Neural cell (in vitro differentiated cells): ENCODE measurements at regions not wholly inside any gene's neighbourhood (a gene's known extent, or its start where the extent isn't known, plus 50 kb on each side); places are given as distances from the start of the nearest gene placed in this dataset.

ENCODE experiments used
- H2AFZ ChIP-seq: fragments of 200-600, 300-800 bp; sonication (generic), shearing (Covaris generic); 2 replicates; pipeline ENCODE4 v1.6.0; 2014; ENCODE audit warnings: low read depth, mild to moderate bottlenecking, antibody characterized with exemption, low read length, moderate library complexity
- H3F3A ChIP-seq: fragments of 200-600 bp; shearing (Covaris generic); 2 replicates; pipeline ENCODE4 v1.6.1; 2016; ENCODE audit warnings: mild to moderate bottlenecking, moderate library complexity, mixed read lengths, antibody characterized with exemption, low read length; ENCODE audit not compliant: insufficient read depth, poor library complexity, severe bottlenecking
- H3K27ac ChIP-seq: fragments of 200-600, 300-800 bp; sonication (generic), shearing (Covaris generic); 2 replicates; pipeline ENCODE4 v1.5.1; 2014; ENCODE audit warnings: mild to moderate bottlenecking, low read length, moderate library complexity
- H3K27me3 ChIP-seq: fragments of 300-800, 200-600 bp; sonication (generic), shearing (Covaris generic); 2 replicates; pipeline ENCODE4 v1.6.0; 2014; ENCODE audit warnings: mild to moderate bottlenecking, low read depth, low read length, moderate library complexity; ENCODE audit not compliant: insufficient read depth
- H3K36me3 ChIP-seq: fragments of 300-800, 200-600 bp; sonication (generic), shearing (Covaris generic); 2 replicates; pipeline ENCODE4 v1.5.1; 2014; ENCODE audit warnings: mild to moderate bottlenecking, antibody characterized with exemption, low read length, moderate library complexity; ENCODE audit not compliant: insufficient read depth
- H3K4me2 ChIP-seq: fragments of 300-800, 200-600 bp; sonication (generic), shearing (Covaris generic); 2 replicates; pipeline ENCODE4 v1.6.0; 2014; ENCODE audit warnings: mild to moderate bottlenecking, low read length
- H3K4me3 ChIP-seq: fragments of 300-800, 200-600 bp; sonication (generic), shearing (Covaris generic); 2 replicates; pipeline ENCODE4 v1.5.1; 2014; ENCODE audit warnings: mild to moderate bottlenecking, low read length, moderate library complexity
- H3K79me2 ChIP-seq: fragments of 200-600 bp; shearing (Covaris generic); replicated peaks from 2 replicates; pipeline ENCODE4 v1.6.0; 2014; ENCODE audit warnings: mild to moderate bottlenecking, low read length, moderate library complexity; ENCODE audit not compliant: insufficient read depth
- H3K9ac ChIP-seq: fragments of 300-800, 200-600 bp; sonication (generic), shearing (Covaris generic); 2 replicates; pipeline ENCODE4 v1.6.1; 2016; ENCODE audit warnings: mild to moderate bottlenecking, low read length, mixed read lengths
- H3K9me2 ChIP-seq: fragments of 200-600 bp; shearing (Covaris generic); 2 replicates; pipeline ENCODE4 v1.6.1; 2016; ENCODE audit warnings: mild to moderate bottlenecking, low read length, mixed read lengths; ENCODE audit not compliant: insufficient read depth
- H3K9me3 ChIP-seq: fragments of 200-600, 300-800 bp; sonication (generic), shearing (Covaris generic); 2 replicates; pipeline ENCODE4 v1.6.1; 2016; ENCODE audit warnings: mild to moderate bottlenecking, mixed run types, low read length, moderate library complexity, mixed read lengths
- H4K20me1 ChIP-seq: fragments of 200-600 bp; shearing (Covaris generic); 2 replicates; pipeline ENCODE4 v1.6.1; 2016; ENCODE audit warnings: mild to moderate bottlenecking, mixed run types; ENCODE audit not compliant: insufficient read depth
- EP300 ChIP-seq: fragments of 450-650 bp; conservative IDR thresholded peaks from 2 replicates; pipeline ENCODE4 v1.6.1; 2014; ENCODE audit warnings: antibody characterized with exemption, mild to moderate bottlenecking, moderate library complexity; ENCODE audit not compliant: poor library complexity, severe bottlenecking
- EZH2 ChIP-seq: fragments of 200-600, 300-800 bp; shearing (Covaris generic), sonication (generic); IDR thresholded peaks from 2 replicates; pipeline ENCODE4 v1.6.1; 2014; ENCODE audit warnings: antibody characterized with exemption, low read length, borderline replicate concordance, mild to moderate bottlenecking; ENCODE audit not compliant: insufficient read depth, poor library complexity, severe bottlenecking
- MXI1 ChIP-seq: fragments of 450-650 bp; conservative IDR thresholded peaks from 2 replicates; pipeline ENCODE4 v1.6.1; 2014; ENCODE audit warnings: antibody characterized with exemption, mild to moderate bottlenecking; ENCODE audit not compliant: poor library complexity, severe bottlenecking
- POLR2AphosphoS5 ChIP-seq: IDR thresholded peaks from 2 replicates; pipeline ENCODE4 v1.6.1; 2012
- RAD21 ChIP-seq: fragments of 450-650 bp; conservative IDR thresholded peaks from 2 replicates; pipeline ENCODE4 v1.6.1; 2014; ENCODE audit warnings: antibody characterized with exemption, mild to moderate bottlenecking, moderate library complexity
- SMC3 ChIP-seq: fragments of 450-650 bp; conservative IDR thresholded peaks from 2 replicates; pipeline ENCODE4 v1.6.1; 2014; ENCODE audit warnings: antibody characterized with exemption, mild to moderate bottlenecking, moderate library complexity; ENCODE audit not compliant: poor library complexity
- TAF1 ChIP-seq: IDR thresholded peaks from 2 replicates; pipeline ENCODE4 v1.6.1; 2012; ENCODE audit warnings: low read depth
- TF ChIP-seq, protein P1 (sequence below): fragments of 450-650 bp; IDR thresholded peaks from 2 replicates; pipeline ENCODE4 v1.5.1; 2014; ENCODE audit warnings: antibody characterized with exemption, mild to moderate bottlenecking, moderate library complexity; ENCODE audit not compliant: poor library complexity, severe bottlenecking
- TF ChIP-seq, protein P2 (sequence below): IDR thresholded peaks from 2 replicates; pipeline ENCODE4 v1.6.1; 2012; ENCODE audit warnings: borderline replicate concordance

- TF ChIP-seq, protein P1, sequence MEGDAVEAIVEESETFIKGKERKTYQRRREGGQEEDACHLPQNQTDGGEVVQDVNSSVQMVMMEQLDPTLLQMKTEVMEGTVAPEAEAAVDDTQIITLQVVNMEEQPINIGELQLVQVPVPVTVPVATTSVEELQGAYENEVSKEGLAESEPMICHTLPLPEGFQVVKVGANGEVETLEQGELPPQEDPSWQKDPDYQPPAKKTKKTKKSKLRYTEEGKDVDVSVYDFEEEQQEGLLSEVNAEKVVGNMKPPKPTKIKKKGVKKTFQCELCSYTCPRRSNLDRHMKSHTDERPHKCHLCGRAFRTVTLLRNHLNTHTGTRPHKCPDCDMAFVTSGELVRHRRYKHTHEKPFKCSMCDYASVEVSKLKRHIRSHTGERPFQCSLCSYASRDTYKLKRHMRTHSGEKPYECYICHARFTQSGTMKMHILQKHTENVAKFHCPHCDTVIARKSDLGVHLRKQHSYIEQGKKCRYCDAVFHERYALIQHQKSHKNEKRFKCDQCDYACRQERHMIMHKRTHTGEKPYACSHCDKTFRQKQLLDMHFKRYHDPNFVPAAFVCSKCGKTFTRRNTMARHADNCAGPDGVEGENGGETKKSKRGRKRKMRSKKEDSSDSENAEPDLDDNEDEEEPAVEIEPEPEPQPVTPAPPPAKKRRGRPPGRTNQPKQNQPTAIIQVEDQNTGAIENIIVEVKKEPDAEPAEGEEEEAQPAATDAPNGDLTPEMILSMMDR: no peak
- TF ChIP-seq EZH2: no peak
- TF ChIP-seq MXI1: no peak
- no peak for TF ChIP-seq EP300
- no peak for TF ChIP-seq RAD21
- no peak for TF ChIP-seq TAF1
- TF ChIP-seq, protein P2, sequence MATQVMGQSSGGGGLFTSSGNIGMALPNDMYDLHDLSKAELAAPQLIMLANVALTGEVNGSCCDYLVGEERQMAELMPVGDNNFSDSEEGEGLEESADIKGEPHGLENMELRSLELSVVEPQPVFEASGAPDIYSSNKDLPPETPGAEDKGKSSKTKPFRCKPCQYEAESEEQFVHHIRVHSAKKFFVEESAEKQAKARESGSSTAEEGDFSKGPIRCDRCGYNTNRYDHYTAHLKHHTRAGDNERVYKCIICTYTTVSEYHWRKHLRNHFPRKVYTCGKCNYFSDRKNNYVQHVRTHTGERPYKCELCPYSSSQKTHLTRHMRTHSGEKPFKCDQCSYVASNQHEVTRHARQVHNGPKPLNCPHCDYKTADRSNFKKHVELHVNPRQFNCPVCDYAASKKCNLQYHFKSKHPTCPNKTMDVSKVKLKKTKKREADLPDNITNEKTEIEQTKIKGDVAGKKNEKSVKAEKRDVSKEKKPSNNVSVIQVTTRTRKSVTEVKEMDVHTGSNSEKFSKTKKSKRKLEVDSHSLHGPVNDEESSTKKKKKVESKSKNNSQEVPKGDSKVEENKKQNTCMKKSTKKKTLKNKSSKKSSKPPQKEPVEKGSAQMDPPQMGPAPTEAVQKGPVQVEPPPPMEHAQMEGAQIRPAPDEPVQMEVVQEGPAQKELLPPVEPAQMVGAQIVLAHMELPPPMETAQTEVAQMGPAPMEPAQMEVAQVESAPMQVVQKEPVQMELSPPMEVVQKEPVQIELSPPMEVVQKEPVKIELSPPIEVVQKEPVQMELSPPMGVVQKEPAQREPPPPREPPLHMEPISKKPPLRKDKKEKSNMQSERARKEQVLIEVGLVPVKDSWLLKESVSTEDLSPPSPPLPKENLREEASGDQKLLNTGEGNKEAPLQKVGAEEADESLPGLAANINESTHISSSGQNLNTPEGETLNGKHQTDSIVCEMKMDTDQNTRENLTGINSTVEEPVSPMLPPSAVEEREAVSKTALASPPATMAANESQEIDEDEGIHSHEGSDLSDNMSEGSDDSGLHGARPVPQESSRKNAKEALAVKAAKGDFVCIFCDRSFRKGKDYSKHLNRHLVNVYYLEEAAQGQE: no peak
- TF ChIP-seq SMC3: no peak
- no peak for TF ChIP-seq POLR2AphosphoS5
- no peaks in the 10 kb centered on the region for H3K79me2 ChIP-seq
- no peaks in the 10 kb centered on the region for H3K27me3 ChIP-seq
- H2AFZ ChIP-seq: no peak overlapping the region
- H3K9ac ChIP-seq: no peak overlapping the region
- no peak overlapping the region for H3K4me3 ChIP-seq
- H3K9me2 ChIP-seq: no peaks in the 10 kb centered on the region
- H3K36me3 ChIP-seq: no peaks in the 10 kb centered on the region
- no peaks in the 10 kb centered on the region for H3K9me3 ChIP-seq
- H3F3A ChIP-seq: no peaks in the 10 kb centered on the region
- H3K4me2 ChIP-seq: no peak overlapping the region
- H4K20me1 ChIP-seq: no peaks in the 10 kb centered on the region
- H3K27ac ChIP-seq: no peak overlapping the region
These were observed 141.9 kb downstream of the BMS1 start for GRCh38 chr10:42924484-42924883.

GRCh38 chr10:42926843-42927242 lies 144.2 kb downstream of the BMS1 start:
- TF ChIP-seq POLR2AphosphoS5: no peak
- TF ChIP-seq SMC3: no peak
- TF ChIP-seq TAF1: no peak
- TF ChIP-seq, protein P1: no peak
- TF ChIP-seq, protein P2: no peak
- no peaks in the 10 kb centered on the region for H3F3A ChIP-seq
- no peak overlapping the region for H3K27ac ChIP-seq
- no peaks in the 10 kb centered on the region for H3K27me3 ChIP-seq
- H3K4me3 ChIP-seq: no peak overlapping the region
- no peaks in the 10 kb centered on the region for H3K9me3 ChIP-seq
- no peaks in the 10 kb centered on the region for H3K9me2 ChIP-seq
- no peaks in the 10 kb centered on the region for H3K36me3 ChIP-seq
- H3K79me2 ChIP-seq: no peaks in the 10 kb centered on the region
- no peak overlapping the region for H3K9ac ChIP-seq
- H4K20me1 ChIP-seq: no peaks in the 10 kb centered on the region
- H3K4me2 ChIP-seq: no peak overlapping the region
- no peak overlapping the region for H2AFZ ChIP-seq
